Tibial nerve (tissue), 4 donors: ENCODE measurements at regions not wholly inside any gene's neighbourhood (a gene's known extent, or its start where the extent isn't known, plus 50 kb on each side); places are given as distances from the start of the nearest gene placed in this dataset.

Source experiments
- CTCF ChIP-seq, 5 experiments: fragments of 200-600 bp in 3 of 5; fragments of 450-650 bp in 2 of 5; sonication (generic) in 3 of 5; IDR thresholded peaks; one replicate each; pipeline ENCODE4 v1.5.1; 2016 to 2019; ENCODE audit warnings: antibody characterized with exemption in 5 of 5, mild to moderate bottlenecking in 3 of 5, moderate library complexity in 2 of 5
- EP300 ChIP-seq, 2 donors: sonication (generic); formaldehyde crosslinking; IDR thresholded peaks; one replicate each; pipeline ENCODE4 v1.6.1; 2017; ENCODE audit warnings: antibody characterized with exemption in 2 of 2, mild to moderate bottlenecking in 1 of 2
- POLR2A ChIP-seq, 2 donors: fragments of 450-650 bp; IDR thresholded peaks; one replicate each; pipeline ENCODE4 v1.6.1; 2017; ENCODE audit warnings: antibody characterized with exemption in 2 of 2, mild to moderate bottlenecking in 2 of 2, moderate library complexity in 2 of 2

GRCh38 chr13:22726726-22727125, 454.1 kb upstream of the SGCG start:
- TF ChIP-seq CTCF (IDR thresholded peaks at IDR 0.05): no peak
- TF ChIP-seq EP300 (IDR thresholded peaks at IDR 0.05): no peak
- TF ChIP-seq POLR2A (IDR thresholded peaks at IDR 0.05): no peak
